NCI-H1930 (cell line): ENCODE measurements at regions not wholly inside any gene's neighbourhood (a gene's known extent, or its start where the extent isn't known, plus 50 kb on each side); places are given as distances from the start of the nearest gene placed in this dataset.

Experiments
- DNase-seq, 2 experiments: peaks; one replicate each; lab custom pipeline; 2025; lab: John Stamatoyannopoulos, UW

DNA sequence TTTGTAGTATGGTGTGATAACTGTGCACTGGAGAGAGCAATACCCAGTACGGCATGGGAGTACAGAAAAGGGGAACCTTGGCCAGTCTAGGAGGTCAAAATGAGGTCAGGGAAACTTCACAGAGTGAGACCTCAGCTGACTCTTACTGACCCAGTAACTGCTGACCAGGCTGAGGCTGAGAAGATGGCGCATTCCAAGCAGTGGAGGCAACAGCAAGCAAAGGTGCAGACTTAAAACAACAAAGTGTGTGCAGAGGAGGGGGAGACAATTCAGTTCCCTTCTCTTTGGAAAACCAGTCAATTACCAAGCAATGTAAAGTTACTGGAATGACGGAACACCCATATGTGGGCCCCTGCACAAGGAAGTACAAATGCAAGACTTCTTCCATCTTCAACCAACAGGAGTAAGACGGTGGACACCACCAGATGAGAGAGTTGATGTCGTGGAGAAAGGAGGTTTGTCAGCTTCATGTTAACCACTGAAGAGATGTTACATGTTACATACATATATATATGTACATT lies 54.6 kb upstream of the PRDX6 start:
- no peak for DNase-seq

DNA sequence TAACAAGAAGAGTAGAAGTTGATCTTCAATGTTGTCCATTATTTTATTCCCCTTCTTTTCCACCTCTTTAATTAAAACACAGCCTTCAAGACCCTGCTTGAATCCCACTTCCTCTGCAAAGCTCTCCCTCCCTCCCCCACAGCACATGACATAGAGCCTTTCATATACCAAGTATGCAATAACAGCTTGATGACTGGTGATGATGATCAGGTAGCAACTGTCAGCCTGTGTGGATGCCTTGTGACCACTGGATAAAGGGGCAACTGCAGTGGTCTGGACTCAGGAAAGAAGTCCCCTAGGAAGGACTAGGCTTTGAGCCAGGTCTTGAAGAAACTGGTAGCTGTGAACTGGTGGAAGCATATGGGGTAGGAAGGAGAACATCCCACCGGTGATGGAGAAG lies 53.8 kb upstream of the PRDX6 start:
- DNase-seq: no peak

DNA sequence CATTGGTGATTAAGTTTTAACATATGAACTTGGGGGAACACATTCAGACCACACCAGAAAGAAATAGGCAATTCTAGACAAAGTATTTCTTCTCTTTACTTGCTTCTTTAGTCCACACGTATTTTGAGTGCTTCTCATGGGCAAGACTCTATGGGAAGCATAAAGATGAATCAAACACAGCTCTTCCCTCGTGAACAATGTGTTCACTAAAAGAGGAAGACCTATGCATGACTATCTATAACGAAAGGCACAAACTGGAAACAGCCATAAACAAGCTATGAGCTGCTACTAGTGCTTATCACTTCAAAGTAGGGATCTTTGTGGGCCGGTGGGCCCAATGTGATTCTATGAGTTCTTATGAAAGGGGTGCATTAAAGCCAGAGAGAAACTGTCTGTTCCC lies 53.0 kb upstream of the PRDX6 start:
- DNase-seq: no peak

DNA sequence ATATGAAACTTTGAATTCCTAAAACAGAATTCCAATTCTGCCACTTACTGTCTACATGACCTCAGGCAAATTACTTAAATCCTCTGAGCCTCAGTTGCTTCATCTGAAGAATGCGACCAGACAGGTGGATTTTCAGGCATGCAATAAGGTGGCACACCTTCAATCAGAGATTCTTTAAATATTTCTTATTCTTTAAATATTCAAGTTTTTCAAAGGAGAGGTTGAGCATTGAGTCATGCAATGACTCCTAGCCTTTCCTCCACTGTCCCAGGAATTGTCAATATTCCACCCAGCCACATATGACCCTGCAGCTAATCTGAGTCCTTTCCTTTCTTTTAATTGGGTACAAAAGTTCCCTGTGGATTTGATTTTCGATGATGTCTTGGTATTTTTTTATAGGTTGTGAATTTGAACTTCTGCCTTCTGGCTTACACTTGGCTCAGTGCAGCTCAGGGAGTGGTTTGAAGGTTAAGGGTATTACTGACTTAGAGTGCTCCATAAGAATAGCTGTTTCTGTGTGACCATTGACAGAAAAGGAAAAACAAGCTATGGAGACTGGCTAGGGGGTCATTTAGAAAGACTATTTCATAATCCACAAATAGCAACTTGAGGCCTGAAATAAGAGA lies 52.2 kb upstream of the PRDX6 start:
- no peak for DNase-seq

DNA sequence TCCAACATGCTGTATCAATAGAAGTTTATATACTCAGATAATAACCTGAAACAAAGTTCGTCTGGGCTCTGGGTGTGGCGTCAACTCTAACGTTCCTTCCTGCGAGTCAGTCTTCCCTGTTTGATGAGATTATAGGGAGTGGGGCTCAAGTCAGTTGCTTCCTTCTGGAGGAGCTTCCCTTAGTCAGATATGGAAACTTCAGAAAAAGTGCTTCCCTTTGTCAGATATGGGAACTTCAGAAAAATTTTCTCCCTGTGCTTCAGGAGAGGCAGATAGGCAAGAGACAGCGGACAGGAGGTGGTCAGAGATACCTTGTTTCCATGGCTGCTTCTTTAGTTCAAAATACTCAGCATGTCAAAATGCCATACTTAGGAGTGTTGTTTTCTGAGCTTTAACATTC lies 51.1 kb upstream of the PRDX6 start:
- no peak for DNase-seq

DNA sequence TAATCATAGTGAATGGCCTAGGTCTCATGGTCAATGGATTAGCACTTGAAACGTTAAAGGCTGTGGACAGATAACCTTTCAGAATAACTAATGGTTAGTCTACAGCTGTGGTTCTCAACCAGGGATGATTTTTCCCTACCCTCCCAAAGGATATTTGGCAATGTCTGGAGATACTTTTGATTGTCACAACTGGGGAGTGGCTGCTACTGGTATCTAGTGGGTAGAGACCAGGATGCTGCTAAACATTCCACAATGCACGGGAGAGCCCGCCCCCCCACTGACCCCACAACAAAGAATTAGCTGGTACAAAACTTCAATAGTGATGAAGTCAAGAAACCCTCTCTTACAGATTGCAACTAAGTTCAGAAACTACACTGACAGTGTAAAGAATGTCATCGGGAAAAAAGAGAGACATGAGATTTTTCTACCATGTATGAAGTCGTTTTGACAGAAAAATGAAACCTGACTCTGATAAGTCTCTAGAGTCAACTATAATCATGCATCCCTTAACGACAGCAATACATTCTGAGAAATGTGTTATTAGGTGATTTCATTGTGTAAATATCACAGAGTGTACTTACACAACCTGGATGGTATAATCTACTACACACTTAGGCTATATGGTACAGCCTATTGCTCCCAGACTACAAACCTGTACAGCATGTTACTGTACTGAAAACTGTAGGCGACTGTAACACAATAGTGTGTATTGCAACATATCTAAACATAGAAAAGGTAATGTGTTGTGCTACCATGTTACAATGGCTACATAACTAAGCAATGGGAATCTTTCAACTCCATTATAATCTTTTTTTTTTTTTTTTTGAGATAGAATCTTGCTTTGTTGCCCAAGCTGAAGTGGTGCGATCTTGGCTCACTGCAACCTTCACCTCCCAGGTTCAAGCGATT lies 49.7 kb upstream of the PRDX6 start:
- DNase-seq: no peak
